HG02973 (cell line): ENCODE measurements at regions not wholly inside any gene's neighbourhood (a gene's known extent, or its start where the extent isn't known, plus 50 kb on each side); places are given as distances from the start of the nearest gene placed in this dataset.

ENCODE experiments used
- ATAC-seq: cut with Tn5 transposase; IDR thresholded peaks from one replicate; pipeline ENCODE4 v1.9.1; 2021; ENCODE audit warnings: moderate library complexity; ENCODE audit not compliant: unreplicated experiment

- ATAC-seq = no peak
Measured at GRCh38 chr18:71025505-71026225, 736.8 kb downstream of the SOCS6 start.

DNA sequence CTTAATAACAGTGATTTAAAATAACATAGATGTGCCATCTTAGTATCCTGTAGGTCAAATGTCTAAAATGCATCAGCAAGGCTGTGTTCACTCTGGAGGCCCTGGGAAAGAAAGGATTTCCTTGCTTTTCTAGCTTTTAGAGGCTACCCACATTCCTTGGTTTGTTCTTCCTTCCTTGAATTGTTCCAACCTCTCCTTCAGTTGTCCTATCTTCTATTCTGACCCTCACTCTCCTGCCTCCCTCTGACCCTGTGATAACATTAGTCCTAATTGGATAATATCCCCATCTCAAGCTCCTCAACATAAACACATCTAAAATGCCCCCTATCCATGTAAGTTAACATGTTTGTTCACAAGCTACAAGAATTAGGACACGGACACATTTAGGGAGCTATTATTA, 733.5 kb downstream of the SOCS6 start:
- no peak for ATAC-seq

DNA sequence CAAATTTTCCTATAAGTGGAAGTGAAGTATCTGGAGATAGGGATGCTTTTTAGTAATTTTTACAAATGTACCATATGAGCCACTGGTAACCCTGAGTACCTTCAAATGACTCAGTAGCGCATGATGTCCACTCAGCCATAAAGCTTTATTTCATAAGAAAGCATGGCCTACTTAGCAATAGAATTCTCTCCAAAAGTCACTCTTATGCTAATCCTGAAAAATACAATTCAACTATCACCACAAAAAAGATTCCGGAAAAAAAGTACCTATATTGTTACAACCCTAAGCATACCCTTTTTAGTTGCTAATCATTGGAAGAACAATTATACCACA, 732.2 kb downstream of the SOCS6 start:
- no peak for ATAC-seq

GRCh38 chr18:71020342-71021029, 731.6 kb downstream of the SOCS6 start:
- ATAC-seq = no peak

GRCh38 chr18:71018816-71019215, 730.0 kb downstream of the SOCS6 start:
- no peak for ATAC-seq

DNA sequence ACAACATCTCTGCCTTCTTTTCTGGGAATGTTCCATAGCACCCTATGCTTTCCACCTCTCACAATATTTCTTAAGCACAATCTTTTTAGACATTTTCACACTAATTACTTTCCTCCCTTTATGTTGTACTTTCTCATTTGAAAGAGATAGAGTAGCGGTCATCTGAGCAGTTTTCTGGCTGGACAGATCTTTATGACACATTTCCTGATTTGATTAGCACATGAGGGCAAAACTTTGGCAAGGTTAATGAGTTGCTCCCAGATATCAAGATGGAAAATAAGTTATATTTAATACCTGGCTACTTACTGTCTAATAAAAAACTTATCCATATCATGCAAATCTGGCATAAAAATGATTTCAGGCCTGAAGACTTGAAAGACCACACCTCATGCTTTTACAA, 723.9 kb downstream of the SOCS6 start:
- ATAC-seq = no peak

DNA sequence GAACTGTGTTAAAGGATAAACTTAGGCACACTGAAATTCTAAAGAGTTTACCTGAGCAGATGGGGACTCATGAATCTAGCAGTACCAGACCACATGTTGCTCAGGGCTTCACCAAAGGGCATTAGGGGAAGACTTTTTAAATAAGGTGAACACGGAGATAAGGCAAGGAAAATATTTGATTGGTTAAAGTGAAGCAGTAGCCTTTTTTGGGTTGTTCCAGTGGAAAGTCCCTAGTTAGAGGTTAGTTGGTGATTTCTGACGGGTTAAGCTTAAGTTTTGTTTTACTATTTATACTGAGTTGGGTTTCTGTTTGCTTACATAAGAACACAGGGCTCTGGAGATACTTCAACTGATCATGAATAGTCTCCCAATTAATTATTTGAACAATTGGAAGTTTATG, 722.5 kb downstream of the SOCS6 start:
- ATAC-seq = no peak

GRCh38 chr18:71008257-71008656, 719.4 kb downstream of the SOCS6 start:
- no peak for ATAC-seq

- no peak for ATAC-seq
Measured at GRCh38 chr18:71001597-71001996, 712.8 kb downstream of the SOCS6 start.

DNA sequence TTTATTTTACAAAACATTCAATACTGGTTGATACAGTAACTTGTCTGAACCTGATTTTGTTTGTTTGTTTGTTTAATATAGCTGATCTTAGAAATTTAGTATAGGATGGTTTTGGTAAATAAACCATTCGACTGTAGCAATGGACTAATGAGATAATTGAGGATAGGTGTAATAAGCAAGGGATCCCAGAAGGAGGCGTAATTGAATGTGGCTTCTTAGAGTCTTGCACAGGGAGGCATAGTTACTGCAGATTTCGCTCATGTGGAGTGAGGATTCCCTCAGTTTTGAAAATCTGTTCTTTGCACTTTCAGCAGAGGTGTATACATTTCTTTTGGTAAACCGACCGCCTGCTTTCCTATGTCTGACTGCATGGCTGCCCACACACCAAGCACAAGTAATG, 709.6 kb downstream of the SOCS6 start:
- ATAC-seq = no peak

DNA sequence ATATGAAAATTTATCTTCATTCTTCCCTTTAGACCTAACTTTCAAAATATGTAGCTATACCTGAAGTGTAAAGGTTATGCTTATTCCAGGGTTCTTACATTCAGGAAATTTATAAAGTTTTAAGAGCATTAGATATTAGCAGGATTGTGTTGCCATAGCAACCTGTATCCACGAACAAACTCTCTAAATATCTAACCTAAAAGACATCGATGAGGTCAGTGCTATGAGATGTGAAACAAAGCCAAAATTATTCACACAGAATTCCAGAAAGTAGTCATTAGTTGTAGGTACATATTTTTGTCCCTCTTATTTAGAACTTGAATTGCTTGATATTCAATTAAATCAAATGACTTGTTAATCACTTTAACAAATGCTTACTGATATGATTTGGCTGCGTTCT, 705.3 kb downstream of the SOCS6 start:
- ATAC-seq = no peak

GRCh38 chr18:70991577-70991976, 702.7 kb downstream of the SOCS6 start:
- ATAC-seq = no peak

- no peak for ATAC-seq
Measured at GRCh38 chr18:70985948-70986347, 697.1 kb downstream of the SOCS6 start.

DNA sequence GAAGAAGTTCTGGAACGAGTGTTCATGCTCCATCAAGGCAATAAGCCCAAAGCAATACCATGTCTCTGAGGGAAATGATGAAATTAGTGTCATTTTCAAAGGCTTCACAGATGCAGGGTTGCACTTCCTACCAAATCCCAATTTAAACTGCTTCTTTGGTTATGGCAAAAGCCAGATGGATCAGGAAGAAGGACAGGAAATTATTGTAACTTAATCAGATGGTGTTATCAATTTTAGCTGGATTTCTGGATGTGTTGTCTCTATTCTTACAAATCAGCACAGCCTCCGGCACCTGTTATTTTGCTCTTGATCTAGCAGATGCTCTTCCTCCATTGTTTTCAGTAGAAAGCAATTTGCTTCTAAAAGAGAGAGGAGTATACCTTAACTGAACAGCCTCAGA, 693.4 kb downstream of the SOCS6 start:
- ATAC-seq = no peak

DNA sequence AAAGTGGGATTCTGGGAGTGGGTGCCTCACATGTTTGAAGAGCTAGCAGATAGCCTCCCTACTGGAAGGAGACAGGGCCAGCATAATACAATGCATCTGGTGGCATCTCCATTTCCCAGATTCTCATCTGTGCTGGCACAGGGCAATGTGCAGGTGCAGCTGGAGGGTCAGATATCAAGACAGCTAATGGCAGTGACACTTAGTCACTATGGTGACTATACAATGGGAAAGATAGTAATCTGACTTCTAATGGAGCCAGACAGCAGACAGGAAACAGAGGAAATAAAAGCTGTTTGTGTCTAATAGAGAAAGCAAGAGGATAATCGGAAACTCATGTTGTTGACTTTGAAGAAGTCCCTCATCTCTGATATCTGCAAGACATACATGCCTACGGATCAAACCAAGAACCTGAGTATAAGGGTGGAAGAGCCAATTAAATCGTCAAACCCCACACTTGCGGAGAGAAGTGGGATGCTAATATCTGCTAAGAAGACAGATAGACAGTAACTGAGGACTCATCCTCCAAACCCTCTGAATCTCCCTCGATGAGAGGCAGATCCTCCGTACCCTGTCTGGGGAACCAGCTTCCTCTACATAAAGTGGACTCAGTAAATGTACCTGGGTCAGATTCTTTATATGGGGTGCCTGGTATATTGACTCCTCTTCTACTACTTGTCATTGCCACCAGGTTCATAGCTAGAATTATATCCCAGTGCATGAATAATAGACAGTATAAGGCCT, 692.7 kb downstream of the SOCS6 start:
- no peak for ATAC-seq

DNA sequence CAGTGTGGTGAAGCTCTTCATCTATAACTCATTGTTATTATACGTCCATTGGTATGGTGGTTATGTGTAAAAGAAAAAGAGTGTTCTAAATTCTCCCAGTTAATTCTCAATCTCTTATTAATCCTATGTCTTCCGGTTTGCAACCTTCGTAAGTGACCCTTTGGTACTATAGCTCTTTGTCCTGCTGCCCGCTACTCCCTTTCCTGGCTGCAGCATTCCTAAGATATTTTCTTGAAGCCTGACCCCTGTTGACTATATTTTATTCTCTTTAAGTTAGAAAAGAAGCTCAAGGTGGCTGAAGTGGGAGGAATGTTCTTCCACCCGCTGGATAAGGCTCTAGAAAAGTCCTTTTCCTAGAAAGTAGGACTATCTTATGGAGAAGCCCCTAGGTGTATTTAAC, 684.8 kb downstream of the SOCS6 start:
- no peak for ATAC-seq

GRCh38 chr18:70966419-70966818, 677.6 kb downstream of the SOCS6 start:
- no peak for ATAC-seq

DNA sequence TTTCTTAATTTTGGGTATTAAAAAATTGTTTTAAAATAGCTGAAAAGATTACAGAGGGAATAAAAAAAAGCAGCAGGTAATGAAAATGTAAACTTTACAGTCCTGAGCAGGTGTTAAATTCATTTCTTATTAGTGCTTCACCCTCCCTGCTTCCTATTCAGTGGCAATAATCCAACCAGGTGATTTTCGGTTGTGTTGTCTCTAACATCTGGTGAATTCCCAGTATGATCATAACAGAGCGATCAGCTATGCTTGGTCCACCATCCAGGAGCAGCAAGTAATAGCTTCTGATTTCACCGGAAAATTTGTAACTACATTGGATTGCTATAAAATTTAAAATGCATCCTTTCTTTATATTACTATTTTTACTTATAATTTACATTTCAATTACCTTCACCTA, 673.1 kb downstream of the SOCS6 start:
- no peak for ATAC-seq

DNA sequence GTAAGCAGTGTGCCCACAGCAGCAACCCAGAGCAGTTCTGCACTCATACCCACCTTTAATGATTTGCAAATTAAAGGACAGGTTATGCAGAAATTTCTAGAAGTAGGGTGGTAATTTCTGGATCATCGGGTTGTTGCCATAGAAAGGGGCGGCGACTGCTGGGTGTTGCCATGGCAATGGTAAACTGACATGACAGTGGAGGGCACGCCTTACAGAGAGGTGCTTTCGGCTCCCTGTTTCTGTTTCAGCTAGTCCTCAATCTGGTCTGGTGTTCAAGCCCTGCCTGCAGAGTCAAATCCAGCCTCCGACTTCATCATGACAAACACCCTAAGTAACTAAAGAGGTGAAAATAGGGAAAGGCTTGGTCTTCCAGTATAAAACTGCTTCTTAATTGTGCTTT, 667.7 kb downstream of the SOCS6 start:
- no peak for ATAC-seq

- no peak for ATAC-seq
Measured at GRCh38 chr18:70936160-70936559, 647.3 kb downstream of the SOCS6 start.

DNA sequence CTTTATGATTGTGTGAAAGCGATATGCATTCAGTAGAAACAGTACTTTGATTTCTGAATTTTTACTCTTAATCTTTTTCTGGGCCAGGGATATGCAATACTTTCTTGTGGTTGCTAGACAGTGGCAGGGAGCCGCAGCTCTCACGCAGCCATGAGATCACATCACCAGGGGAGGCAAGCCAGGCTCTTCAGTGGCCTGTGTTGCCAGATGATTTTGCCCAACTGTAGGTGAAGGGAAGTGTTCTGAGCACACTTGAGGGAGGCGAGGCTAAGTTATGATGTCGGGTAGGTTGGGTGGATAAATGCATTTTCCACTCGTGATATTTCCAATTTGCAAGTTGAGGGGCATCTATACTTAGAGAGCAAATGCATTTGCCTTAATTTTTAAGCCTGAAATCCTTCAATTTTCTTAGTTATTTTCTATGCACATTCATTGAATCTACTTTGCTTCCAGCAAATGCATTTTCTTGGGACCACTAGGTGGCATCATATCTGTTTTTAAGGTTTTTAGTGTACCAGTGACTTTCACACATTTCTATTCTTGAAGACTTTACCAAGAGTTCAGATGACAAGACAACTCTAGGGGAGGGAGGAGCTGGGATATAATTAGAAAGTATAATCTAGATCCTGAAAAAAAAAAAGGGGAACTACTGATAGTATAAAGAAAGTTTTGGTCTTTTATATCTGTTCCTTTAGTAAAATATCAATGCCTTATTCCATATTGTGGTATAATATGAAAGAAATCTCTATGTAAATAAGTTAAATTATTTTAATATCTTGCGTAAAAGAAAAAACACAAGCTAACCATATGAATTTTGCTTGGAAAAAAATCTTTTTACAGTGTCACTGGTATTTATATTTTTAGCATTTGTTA, 643.3 kb downstream of the SOCS6 start:
- ATAC-seq = no peak
